HG02852 (cell line): ENCODE measurements at regions not wholly inside any gene's neighbourhood (a gene's known extent, or its start where the extent isn't known, plus 50 kb on each side); places are given as distances from the start of the nearest gene placed in this dataset.
"Not testable (repeated sequence)": the region's sequence is repeated elsewhere in the genome, so short reads cannot be mapped to it uniquely, and the experiment has no call there.

ENCODE experiments used
- ATAC-seq: cut with Tn5 transposase; IDR thresholded peaks from one replicate; pipeline ENCODE4 v1.9.1; 2021; ENCODE audit warnings: mild to moderate bottlenecking, moderate library complexity; ENCODE audit not compliant: unreplicated experiment

GRCh38 chr11:39462506-39462905, 1996.9 kb downstream of the LRRC4C start:
- no peak for ATAC-seq

- ATAC-seq: no peak
Measured at GRCh38 chr11:39461066-39461465, 1998.4 kb downstream of the LRRC4C start.

GRCh38 chr11:39459606-39460005, 1999.8 kb downstream of the LRRC4C start:
- no peak for ATAC-seq

GRCh38 chr11:39458481-39458880, 2001.0 kb downstream of the LRRC4C start:
- ATAC-seq: no peak

GRCh38 chr11:39443424-39444022, 2015.9 kb downstream of the LRRC4C start:
- no peak for ATAC-seq

- no peak for ATAC-seq
Measured at GRCh38 chr11:39442177-39442576, 2017.3 kb downstream of the LRRC4C start.

- no peak for ATAC-seq
Measured at GRCh38 chr11:39435641-39436040, 2023.8 kb downstream of the LRRC4C start.

GRCh38 chr11:39434466-39434865, 2025.0 kb downstream of the LRRC4C start:
- ATAC-seq: no peak

- no peak for ATAC-seq
Measured at GRCh38 chr11:39432929-39433328, 2026.5 kb downstream of the LRRC4C start.

- ATAC-seq: no peak
Measured at GRCh38 chr11:39425226-39425625, 2034.2 kb downstream of the LRRC4C start.

- no peak for ATAC-seq
Measured at GRCh38 chr11:39412117-39412516, 2047.3 kb downstream of the LRRC4C start.

- ATAC-seq: no peak
Measured at GRCh38 chr11:39385911-39386310, 2073.5 kb downstream of the LRRC4C start.

- no peak for ATAC-seq
Measured at GRCh38 chr11:39374963-39375698, 2084.3 kb downstream of the LRRC4C start.

GRCh38 chr11:39367534-39367933, 2091.9 kb downstream of the LRRC4C start:
- ATAC-seq: no peak

- no peak for ATAC-seq
Measured at GRCh38 chr11:39365809-39366436, 2093.5 kb downstream of the LRRC4C start.

- ATAC-seq: no peak
Measured at GRCh38 chr11:39363571-39363970, 2095.9 kb downstream of the LRRC4C start.

GRCh38 chr11:39361557-39361956, 2097.9 kb downstream of the LRRC4C start:
- no peak for ATAC-seq

GRCh38 chr11:39345834-39346442, 2113.5 kb downstream of the LRRC4C start:
- no peak for ATAC-seq

GRCh38 chr11:39341461-39341860, 2118.0 kb downstream of the LRRC4C start:
- ATAC-seq: no peak

GRCh38 chr11:39333006-39333405, 2126.4 kb downstream of the LRRC4C start:
- not testable (repeated sequence) for ATAC-seq

GRCh38 chr11:39327302-39327701, 2132.2 kb downstream of the LRRC4C start:
- no peak for ATAC-seq

GRCh38 chr11:39311888-39312287, 2147.6 kb downstream of the LRRC4C start:
- ATAC-seq: not testable (repeated sequence)
